Glutamatergic neuron (in vitro differentiated cells): ENCODE measurements at regions not wholly inside any gene's neighbourhood (a gene's known extent, or its start where the extent isn't known, plus 50 kb on each side); places are given as distances from the start of the nearest gene placed in this dataset.

ENCODE experiments used
- DNase-seq: peaks from one replicate; pipeline ENCODE4 v3.0.0; 2022
- H3K27ac Mint-ChIP-seq: one replicate; pipeline ENCODE4 v1.8.0; 2020; ENCODE audit warnings: mild to moderate bottlenecking, mixed read lengths, inconsistent platforms; ENCODE audit not compliant: unreplicated experiment
- H3K27me3 Mint-ChIP-seq: one replicate; pipeline ENCODE4 v1.8.0; 2020; ENCODE audit warnings: mild to moderate bottlenecking, moderate library complexity, mixed read lengths, inconsistent platforms; ENCODE audit not compliant: unreplicated experiment
- H3K36me3 Mint-ChIP-seq: one replicate; pipeline ENCODE4 v1.8.0; 2020; ENCODE audit warnings: mild to moderate bottlenecking, mixed read lengths, inconsistent platforms; ENCODE audit not compliant: unreplicated experiment
- H3K4me1 Mint-ChIP-seq: one replicate; pipeline ENCODE4 v1.8.0; 2020; ENCODE audit warnings: mild to moderate bottlenecking, low read depth, mixed read lengths, inconsistent platforms; ENCODE audit not compliant: unreplicated experiment
- H3K4me3 Mint-ChIP-seq: one replicate; pipeline ENCODE4 v1.8.0; 2020; ENCODE audit warnings: mild to moderate bottlenecking, mixed read lengths, inconsistent platforms; ENCODE audit not compliant: unreplicated experiment
- H3K9me3 Mint-ChIP-seq: one replicate; pipeline ENCODE4 v1.8.0; 2020; ENCODE audit warnings: mild to moderate bottlenecking, moderate library complexity, mixed read lengths, inconsistent platforms; ENCODE audit not compliant: unreplicated experiment
- TF ChIP-seq, protein P1 (sequence below): fragments of 200-600 bp; sonication (generic); IDR thresholded peaks from one replicate; pipeline ENCODE4 v1.5.0; 2021; ENCODE audit not compliant: partially characterized antibody, unreplicated experiment

DNA sequence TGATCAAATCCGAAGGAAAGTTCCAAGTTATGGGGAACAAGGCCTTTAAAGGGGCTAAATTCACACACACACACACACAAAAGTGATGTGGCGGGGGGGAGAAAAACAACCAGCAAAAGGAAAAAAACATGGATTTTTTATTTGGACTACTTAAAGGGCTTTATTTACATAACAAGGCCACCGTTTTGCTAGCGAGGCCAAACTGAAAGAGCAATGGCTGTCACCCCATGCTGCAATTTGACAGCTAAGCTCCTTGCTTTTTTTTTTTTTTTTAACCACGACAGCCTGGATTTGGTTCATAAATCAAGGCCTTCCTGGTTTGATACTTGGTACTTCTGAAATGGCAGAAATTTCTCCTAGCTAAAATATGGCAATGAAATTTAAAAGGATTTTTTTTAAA is 99.6 kb upstream of the PTCHD1 start:
- DNase-seq: no peak

DNA sequence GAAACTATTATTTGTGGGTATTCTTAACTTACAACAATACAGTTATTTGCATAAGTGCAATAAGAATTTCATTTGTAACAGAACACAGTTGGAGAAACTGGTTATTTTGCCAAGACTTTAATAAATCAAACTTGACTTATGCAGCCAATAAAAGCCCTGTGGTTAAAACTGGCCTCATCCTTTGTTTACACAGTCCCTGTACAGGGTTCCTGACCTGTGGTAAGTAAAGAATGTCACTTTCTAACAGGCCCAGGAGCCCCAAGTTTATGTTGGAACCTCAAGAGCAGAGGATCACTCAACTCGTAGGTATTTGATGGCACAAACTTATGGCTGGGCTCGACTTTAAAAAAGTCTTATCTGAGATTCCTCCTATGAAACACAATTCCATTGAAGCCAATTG is 88.6 kb upstream of the PTCHD1 start:
- H3K36me3 Mint-ChIP-seq: no peaks in the 10 kb centered on the region
- H3K27me3 Mint-ChIP-seq: no peaks in the 10 kb centered on the region
- no peaks in the 10 kb centered on the region for H3K9me3 Mint-ChIP-seq
- no peak overlapping the region for H3K4me3 Mint-ChIP-seq
- TF ChIP-seq, protein P1, sequence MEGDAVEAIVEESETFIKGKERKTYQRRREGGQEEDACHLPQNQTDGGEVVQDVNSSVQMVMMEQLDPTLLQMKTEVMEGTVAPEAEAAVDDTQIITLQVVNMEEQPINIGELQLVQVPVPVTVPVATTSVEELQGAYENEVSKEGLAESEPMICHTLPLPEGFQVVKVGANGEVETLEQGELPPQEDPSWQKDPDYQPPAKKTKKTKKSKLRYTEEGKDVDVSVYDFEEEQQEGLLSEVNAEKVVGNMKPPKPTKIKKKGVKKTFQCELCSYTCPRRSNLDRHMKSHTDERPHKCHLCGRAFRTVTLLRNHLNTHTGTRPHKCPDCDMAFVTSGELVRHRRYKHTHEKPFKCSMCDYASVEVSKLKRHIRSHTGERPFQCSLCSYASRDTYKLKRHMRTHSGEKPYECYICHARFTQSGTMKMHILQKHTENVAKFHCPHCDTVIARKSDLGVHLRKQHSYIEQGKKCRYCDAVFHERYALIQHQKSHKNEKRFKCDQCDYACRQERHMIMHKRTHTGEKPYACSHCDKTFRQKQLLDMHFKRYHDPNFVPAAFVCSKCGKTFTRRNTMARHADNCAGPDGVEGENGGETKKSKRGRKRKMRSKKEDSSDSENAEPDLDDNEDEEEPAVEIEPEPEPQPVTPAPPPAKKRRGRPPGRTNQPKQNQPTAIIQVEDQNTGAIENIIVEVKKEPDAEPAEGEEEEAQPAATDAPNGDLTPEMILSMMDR: no peak
- DNase-seq: no peak
- H3K27ac Mint-ChIP-seq: no peak overlapping the region
- H3K4me1 Mint-ChIP-seq: no peaks in the 10 kb centered on the region

More for the DNA sequence above, 99.6 kb upstream of the PTCHD1 start:
- Mint-ChIP-seq H3K4me1 (no peaks in the 10 kb centered on the region), H3K4me3 (no peak overlapping the region), H3K36me3 (no peaks in the 10 kb centered on the region), H3K27me3 (no peaks in the 10 kb centered on the region), H3K9me3 (no peaks in the 10 kb centered on the region), H3K27ac (no peak overlapping the region)
- TF ChIP-seq, protein P1: no peak

DNA sequence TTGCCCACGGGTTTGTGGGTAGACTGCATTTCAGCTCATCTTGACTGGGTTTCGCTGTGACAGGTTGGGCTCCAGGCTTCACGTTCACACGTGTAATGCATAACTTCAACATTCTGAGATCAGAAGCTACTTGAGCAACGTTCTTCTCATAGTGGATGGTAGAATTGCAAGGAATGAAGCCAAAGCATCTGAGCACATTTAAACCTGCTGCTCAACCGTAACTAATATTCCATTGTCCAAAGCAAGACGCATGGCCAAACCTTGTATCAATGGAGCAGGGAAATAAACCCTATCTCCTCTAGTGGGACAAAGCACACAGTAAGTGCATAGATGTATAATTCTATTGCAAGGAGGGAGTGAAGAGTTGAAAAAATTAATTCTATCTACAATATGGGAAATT is 86.5 kb upstream of the PTCHD1 start:
- Mint-ChIP-seq H3K27ac (no peak overlapping the region), H3K4me3 (no peak overlapping the region), H3K9me3 (no peaks in the 10 kb centered on the region), H3K4me1 (no peaks in the 10 kb centered on the region), H3K27me3 (peaks cover 3% of the 10 kb centered on the region), H3K36me3 (no peaks in the 10 kb centered on the region)
- DNase-seq: no peak
- TF ChIP-seq, protein P1: no peak

DNA sequence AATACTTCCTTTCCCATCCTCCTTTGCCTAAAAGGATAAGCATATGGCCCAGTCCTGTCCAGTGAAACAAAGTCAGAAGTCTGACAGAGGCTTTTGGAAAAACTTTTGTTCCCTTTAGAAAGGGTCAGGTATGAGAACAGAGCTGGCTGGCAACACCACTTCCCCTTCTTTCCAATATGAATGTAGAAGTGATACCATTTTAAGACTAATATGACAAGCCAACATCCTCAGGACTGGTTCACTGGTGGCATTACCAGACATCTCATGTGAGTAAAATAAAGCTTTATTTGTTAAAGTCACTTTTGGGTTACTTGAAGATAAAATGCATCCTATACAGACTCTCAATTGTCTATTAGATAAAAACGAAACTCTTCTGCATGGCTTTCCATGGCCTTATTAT is 83.6 kb upstream of the PTCHD1 start:
- no peak for DNase-seq
- TF ChIP-seq, protein P1: no peak
- Mint-ChIP-seq H3K4me1 (no peaks in the 10 kb centered on the region), H3K27me3 (peaks cover 3% of the 10 kb centered on the region), H3K27ac (no peak overlapping the region), H3K4me3 (no peak overlapping the region), H3K36me3 (no peaks in the 10 kb centered on the region), H3K9me3 (no peaks in the 10 kb centered on the region)

DNA sequence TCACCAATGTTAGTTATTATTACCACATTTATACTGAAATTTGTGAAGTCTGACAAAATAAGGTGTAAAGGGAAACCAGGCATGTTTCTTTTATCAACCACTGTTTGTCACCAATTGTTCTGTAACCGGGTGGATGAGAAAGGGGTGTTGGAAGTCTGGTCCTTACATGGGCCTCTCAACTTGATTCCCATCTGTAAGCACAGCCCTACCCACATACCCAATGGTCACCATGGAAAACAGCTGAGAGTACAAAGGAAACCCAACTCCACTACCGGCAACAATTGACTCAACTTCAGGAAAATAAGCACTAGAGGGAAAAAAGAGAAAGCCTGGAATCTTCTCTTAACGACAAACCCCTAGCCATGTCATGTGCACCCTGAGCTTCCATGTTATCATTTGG is 70.8 kb upstream of the PTCHD1 start:
- DNase-seq: no peak
- Mint-ChIP-seq H3K4me3 (no peak overlapping the region), H3K27me3 (peaks cover 2% of the 10 kb centered on the region), H3K4me1 (no peaks in the 10 kb centered on the region), H3K9me3 (no peaks in the 10 kb centered on the region), H3K36me3 (no peaks in the 10 kb centered on the region), H3K27ac (no peak overlapping the region)
- TF ChIP-seq, protein P1: no peak
